ENCODE measurements at regions not wholly inside any gene's neighbourhood (a gene's known extent, or its start where the extent isn't known, plus 50 kb on each side); places are given as distances from the start of the nearest gene placed in this dataset.

GRCh38 chr9:26263478-26263877, 585.2 kb upstream of the TUSC1 start:
- TF ChIP-seq TAF1 (IDR thresholded peaks at IDR 0.05; ENCODE audit: borderline replicate concordance, insufficient read depth, low read length) (no peak), POLR2AphosphoS5 (IDR thresholded peaks at IDR 0.05; ENCODE audit: low read depth, low read length) (no peak), SIN3A (IDR thresholded peaks at IDR 0.05; ENCODE audit: borderline replicate concordance, insufficient read depth, low read length) (no peak)
- TF ChIP-seq, protein P1, sequence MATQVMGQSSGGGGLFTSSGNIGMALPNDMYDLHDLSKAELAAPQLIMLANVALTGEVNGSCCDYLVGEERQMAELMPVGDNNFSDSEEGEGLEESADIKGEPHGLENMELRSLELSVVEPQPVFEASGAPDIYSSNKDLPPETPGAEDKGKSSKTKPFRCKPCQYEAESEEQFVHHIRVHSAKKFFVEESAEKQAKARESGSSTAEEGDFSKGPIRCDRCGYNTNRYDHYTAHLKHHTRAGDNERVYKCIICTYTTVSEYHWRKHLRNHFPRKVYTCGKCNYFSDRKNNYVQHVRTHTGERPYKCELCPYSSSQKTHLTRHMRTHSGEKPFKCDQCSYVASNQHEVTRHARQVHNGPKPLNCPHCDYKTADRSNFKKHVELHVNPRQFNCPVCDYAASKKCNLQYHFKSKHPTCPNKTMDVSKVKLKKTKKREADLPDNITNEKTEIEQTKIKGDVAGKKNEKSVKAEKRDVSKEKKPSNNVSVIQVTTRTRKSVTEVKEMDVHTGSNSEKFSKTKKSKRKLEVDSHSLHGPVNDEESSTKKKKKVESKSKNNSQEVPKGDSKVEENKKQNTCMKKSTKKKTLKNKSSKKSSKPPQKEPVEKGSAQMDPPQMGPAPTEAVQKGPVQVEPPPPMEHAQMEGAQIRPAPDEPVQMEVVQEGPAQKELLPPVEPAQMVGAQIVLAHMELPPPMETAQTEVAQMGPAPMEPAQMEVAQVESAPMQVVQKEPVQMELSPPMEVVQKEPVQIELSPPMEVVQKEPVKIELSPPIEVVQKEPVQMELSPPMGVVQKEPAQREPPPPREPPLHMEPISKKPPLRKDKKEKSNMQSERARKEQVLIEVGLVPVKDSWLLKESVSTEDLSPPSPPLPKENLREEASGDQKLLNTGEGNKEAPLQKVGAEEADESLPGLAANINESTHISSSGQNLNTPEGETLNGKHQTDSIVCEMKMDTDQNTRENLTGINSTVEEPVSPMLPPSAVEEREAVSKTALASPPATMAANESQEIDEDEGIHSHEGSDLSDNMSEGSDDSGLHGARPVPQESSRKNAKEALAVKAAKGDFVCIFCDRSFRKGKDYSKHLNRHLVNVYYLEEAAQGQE (IDR thresholded peaks at IDR 0.05; ENCODE audit: insufficient read depth in 1 of 2, low read depth in 2 of 2, low read length in 2 of 2), result no peak

Measured in PFSK-1 (cell line).